GM12875 (cell line): ENCODE measurements at regions not wholly inside any gene's neighbourhood (a gene's known extent, or its start where the extent isn't known, plus 50 kb on each side); places are given as distances from the start of the nearest gene placed in this dataset.

ENCODE experiments used
- H3K4me3 ChIP-seq: one replicate; pipeline ENCODE4 v1.5.1; 2011; ENCODE audit warnings: low read depth, low read length, control low read depth
- TF ChIP-seq, protein P1 (sequence below): IDR thresholded peaks from 2 replicates; pipeline ENCODE4 v1.5.1; 2011; ENCODE audit warnings: low read depth, mild to moderate bottlenecking, control low read depth, inconsistent platforms, low read length, moderate library complexity, borderline replicate concordance; ENCODE audit not compliant: insufficient read depth

DNA sequence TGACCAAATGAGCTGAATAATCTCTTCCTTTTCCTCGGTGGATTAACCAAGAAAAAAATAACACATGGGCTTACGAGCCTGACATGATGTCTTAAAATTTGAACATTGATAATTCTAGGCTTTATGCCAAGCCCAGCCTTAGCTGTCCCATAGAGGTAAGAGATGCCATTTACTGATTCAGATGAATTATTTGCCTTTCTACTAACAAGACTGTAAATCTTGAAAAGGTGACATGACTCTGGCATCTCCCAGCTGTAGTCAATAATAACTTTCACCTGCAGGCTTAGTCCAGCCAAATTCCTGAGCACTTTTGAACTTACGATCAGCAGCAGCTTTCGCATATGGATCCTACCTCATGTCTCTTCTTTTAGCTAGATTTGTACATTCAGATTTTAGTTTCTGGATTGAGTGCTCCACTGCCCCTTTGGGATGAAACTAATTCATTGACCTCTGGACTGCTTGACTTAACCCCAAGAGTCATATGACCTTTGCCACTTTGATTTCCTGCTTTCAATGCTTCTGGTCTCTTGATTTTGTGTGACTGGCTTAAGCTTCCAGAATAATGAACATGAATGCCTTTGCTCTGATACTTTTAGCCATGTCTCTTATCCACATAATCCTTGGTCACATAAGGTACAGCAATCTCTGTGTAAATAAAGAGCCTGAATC, 876.4 kb upstream of the SLIT2 start:
- H3K4me3 ChIP-seq = no peak overlapping the region
- TF ChIP-seq, protein P1, sequence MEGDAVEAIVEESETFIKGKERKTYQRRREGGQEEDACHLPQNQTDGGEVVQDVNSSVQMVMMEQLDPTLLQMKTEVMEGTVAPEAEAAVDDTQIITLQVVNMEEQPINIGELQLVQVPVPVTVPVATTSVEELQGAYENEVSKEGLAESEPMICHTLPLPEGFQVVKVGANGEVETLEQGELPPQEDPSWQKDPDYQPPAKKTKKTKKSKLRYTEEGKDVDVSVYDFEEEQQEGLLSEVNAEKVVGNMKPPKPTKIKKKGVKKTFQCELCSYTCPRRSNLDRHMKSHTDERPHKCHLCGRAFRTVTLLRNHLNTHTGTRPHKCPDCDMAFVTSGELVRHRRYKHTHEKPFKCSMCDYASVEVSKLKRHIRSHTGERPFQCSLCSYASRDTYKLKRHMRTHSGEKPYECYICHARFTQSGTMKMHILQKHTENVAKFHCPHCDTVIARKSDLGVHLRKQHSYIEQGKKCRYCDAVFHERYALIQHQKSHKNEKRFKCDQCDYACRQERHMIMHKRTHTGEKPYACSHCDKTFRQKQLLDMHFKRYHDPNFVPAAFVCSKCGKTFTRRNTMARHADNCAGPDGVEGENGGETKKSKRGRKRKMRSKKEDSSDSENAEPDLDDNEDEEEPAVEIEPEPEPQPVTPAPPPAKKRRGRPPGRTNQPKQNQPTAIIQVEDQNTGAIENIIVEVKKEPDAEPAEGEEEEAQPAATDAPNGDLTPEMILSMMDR = no peak

DNA sequence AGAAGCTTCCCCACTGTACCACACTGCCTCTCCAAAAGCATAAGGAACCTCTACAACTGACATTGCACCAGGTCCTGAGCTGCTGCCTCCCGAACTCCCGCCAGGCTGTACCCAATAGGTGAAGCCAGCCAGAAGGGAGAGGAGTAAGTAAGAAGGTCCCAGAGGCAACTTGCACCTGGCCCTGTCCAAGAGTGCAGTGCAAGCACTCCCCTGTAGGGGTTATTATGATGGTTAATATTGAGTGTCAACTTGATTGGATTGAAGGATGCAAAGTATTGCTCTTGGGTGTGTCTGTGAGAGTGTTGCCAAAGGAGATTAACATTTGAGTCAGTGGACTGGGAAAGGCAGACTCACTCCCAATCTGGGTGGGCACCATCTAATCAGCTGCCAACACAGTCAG, 879.3 kb upstream of the SLIT2 start:
- H3K4me3 ChIP-seq = no peak overlapping the region
- TF ChIP-seq, protein P1 = no peak

GRCh38 chr4:19368800-19369199, 882.9 kb upstream of the SLIT2 start:
- TF ChIP-seq, protein P1 = no peak
- no peak overlapping the region for H3K4me3 ChIP-seq

DNA sequence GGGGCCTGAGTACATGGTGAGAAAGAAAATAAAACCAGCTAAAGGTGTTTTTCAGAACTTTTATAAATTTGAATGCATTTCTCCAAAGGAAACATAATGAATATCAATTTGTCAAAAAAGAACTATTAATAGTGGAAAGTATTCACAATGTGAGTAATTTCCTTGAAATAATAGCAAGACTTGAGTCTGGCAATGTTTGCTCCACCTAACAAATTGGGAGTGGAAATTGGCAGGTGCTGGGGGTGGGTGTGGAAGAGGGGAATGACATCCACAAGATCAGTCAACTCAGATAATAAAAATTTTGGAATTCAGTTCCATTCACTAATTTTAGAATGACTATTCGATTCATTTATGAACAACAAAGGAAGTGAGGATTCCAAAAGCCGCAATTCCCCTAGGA, 884.8 kb upstream of the SLIT2 start:
- TF ChIP-seq, protein P1 = no peak

GRCh38 chr4:19358015-19358414, 893.7 kb upstream of the SLIT2 start:
- no peak overlapping the region for H3K4me3 ChIP-seq
- TF ChIP-seq, protein P1 = no peak

More for the DNA sequence above, 884.8 kb upstream of the SLIT2 start:
- no peak overlapping the region for H3K4me3 ChIP-seq

GRCh38 chr4:19349416-19349815, 902.3 kb upstream of the SLIT2 start:
- no peak overlapping the region for H3K4me3 ChIP-seq
- TF ChIP-seq, protein P1 = no peak

- TF ChIP-seq, protein P1 = no peak
- H3K4me3 ChIP-seq = no peak overlapping the region
Measured at GRCh38 chr4:19348746-19349145, 903.0 kb upstream of the SLIT2 start.
